GM18873 (cell line): ENCODE measurements at regions not wholly inside any gene's neighbourhood (a gene's known extent, or its start where the extent isn't known, plus 50 kb on each side); places are given as distances from the start of the nearest gene placed in this dataset.
A peak's percentile ranks its signal among the peaks of the same experiment; 100 is the strongest.
"Not testable (repeated sequence)": the region's sequence is repeated elsewhere in the genome, so short reads cannot be mapped to it uniquely, and the experiment has no call there.

Source experiments
- ATAC-seq: cut with Tn5 transposase; IDR thresholded peaks from one replicate; pipeline ENCODE4 v1.9.1; 2021; ENCODE audit warnings: mild to moderate bottlenecking, moderate library complexity, moderate number of reproducible peaks; ENCODE audit not compliant: unreplicated experiment, low FRiP score

GRCh38 chr5:86125731-86126601 lies 491.8 kb upstream of the COX7C start:
- ATAC-seq, result no peak

- no peak for ATAC-seq
Observed at GRCh38 chr5:86127696-86128095, 490.0 kb upstream of the COX7C start.

- ATAC-seq, result no peak
Observed at GRCh38 chr5:86129009-86129408, 488.7 kb upstream of the COX7C start.

- ATAC-seq, result no peak
Observed at GRCh38 chr5:86137297-86137696, 480.4 kb upstream of the COX7C start.

- no peak for ATAC-seq
Observed at GRCh38 chr5:86143837-86144236, 473.9 kb upstream of the COX7C start.

GRCh38 chr5:86152988-86153560 lies 464.7 kb upstream of the COX7C start:
- ATAC-seq, result no peak

- no peak for ATAC-seq
Observed at GRCh38 chr5:86155796-86156195, 461.9 kb upstream of the COX7C start.

GRCh38 chr5:86170194-86170593 lies 447.5 kb upstream of the COX7C start:
- no peak for ATAC-seq

- ATAC-seq, result peak; percentile 74
Observed at GRCh38 chr5:86175224-86175623, 442.5 kb upstream of the COX7C start.

- ATAC-seq, result no peak
Observed at GRCh38 chr5:86199287-86199686, 418.5 kb upstream of the COX7C start.

- ATAC-seq, result no peak
Observed at GRCh38 chr5:86228147-86228546, 389.6 kb upstream of the COX7C start.

GRCh38 chr5:86232246-86232645 lies 385.5 kb upstream of the COX7C start:
- no peak for ATAC-seq

- ATAC-seq, result no peak
Observed at GRCh38 chr5:86244153-86244552, 373.6 kb upstream of the COX7C start.

- no peak for ATAC-seq
Observed at GRCh38 chr5:86257871-86258270, 359.9 kb upstream of the COX7C start.

GRCh38 chr5:86284400-86285190 lies 333.1 kb upstream of the COX7C start:
- not testable (repeated sequence) for ATAC-seq

- not testable (repeated sequence) for ATAC-seq
Observed at GRCh38 chr5:86287437-86287836, 330.3 kb upstream of the COX7C start.

- not testable (repeated sequence) for ATAC-seq
Observed at GRCh38 chr5:86289786-86290185, 328.0 kb upstream of the COX7C start.

GRCh38 chr5:86292811-86293210 lies 324.9 kb upstream of the COX7C start:
- not testable (repeated sequence) for ATAC-seq

- not testable (repeated sequence) for ATAC-seq
Observed at GRCh38 chr5:86302643-86303042, 315.1 kb upstream of the COX7C start.

- not testable (repeated sequence) for ATAC-seq
Observed at GRCh38 chr5:86305050-86305449, 312.7 kb upstream of the COX7C start.

- ATAC-seq, result no peak
Observed at GRCh38 chr5:86314951-86315350, 302.8 kb upstream of the COX7C start.
